Calu3 (cell line): ENCODE measurements at regions not wholly inside any gene's neighbourhood (a gene's known extent, or its start where the extent isn't known, plus 50 kb on each side); places are given as distances from the start of the nearest gene placed in this dataset.

Experiments used
- BruUV-seq: library from RNA; stranded (reverse); fragments of 400-500 nt; replicated peaks from 2 replicates; lab custom pipeline; 2021; lab: Mats Ljungman, UMichigan
- CTCF ChIA-PET: fragments of 300-600 bp; sonication (Branson Sonifier 250); formaldehyde crosslinking; loops from one replicate; lab custom pipeline; 2022; ENCODE audit warnings: antibody characterized with exemption; lab: Charles Lee
- DNase-seq: peaks from one replicate; pipeline ENCODE4 v3.0.0; 2022
- H3K27ac Mint-ChIP-seq: one replicate; pipeline ENCODE4 v1.8.0; 2022; ENCODE audit warnings: mixed read lengths; ENCODE audit not compliant: unreplicated experiment
- H3K27me3 Mint-ChIP-seq: one replicate; pipeline ENCODE4 v1.8.0; 2022; ENCODE audit warnings: mixed read lengths; ENCODE audit not compliant: unreplicated experiment
- H3K36me3 Mint-ChIP-seq: one replicate; pipeline ENCODE4 v1.8.0; 2022; ENCODE audit warnings: mild to moderate bottlenecking, moderate library complexity, mixed read lengths; ENCODE audit not compliant: insufficient read depth, unreplicated experiment
- H3K4me1 Mint-ChIP-seq: one replicate; pipeline ENCODE4 v1.8.0; 2022; ENCODE audit warnings: mild to moderate bottlenecking, low read depth, mixed read lengths; ENCODE audit not compliant: unreplicated experiment
- H3K4me3 Mint-ChIP-seq: one replicate; pipeline ENCODE4 v1.8.0; 2022; ENCODE audit warnings: mild to moderate bottlenecking, low read depth, moderate library complexity, mixed read lengths; ENCODE audit not compliant: unreplicated experiment
- H3K9me3 Mint-ChIP-seq: one replicate; pipeline ENCODE4 v1.8.0; 2022; ENCODE audit warnings: low read depth, mixed read lengths; ENCODE audit not compliant: unreplicated experiment
- intact Hi-C: fragments of 100-400 bp; cut with micrococcal nuclease; formaldehyde crosslinking; loops from one replicate; pipeline ENCODE4 v1.10.0; 2022; ENCODE audit not compliant: unreplicated experiment
- TF ChIP-seq, protein P1 (sequence below): fragments of 200-600 bp; IDR thresholded peaks from one replicate; pipeline ENCODE4 v1.8.0; 2022; ENCODE audit warnings: antibody characterized with exemption; ENCODE audit not compliant: unreplicated experiment

DNA sequence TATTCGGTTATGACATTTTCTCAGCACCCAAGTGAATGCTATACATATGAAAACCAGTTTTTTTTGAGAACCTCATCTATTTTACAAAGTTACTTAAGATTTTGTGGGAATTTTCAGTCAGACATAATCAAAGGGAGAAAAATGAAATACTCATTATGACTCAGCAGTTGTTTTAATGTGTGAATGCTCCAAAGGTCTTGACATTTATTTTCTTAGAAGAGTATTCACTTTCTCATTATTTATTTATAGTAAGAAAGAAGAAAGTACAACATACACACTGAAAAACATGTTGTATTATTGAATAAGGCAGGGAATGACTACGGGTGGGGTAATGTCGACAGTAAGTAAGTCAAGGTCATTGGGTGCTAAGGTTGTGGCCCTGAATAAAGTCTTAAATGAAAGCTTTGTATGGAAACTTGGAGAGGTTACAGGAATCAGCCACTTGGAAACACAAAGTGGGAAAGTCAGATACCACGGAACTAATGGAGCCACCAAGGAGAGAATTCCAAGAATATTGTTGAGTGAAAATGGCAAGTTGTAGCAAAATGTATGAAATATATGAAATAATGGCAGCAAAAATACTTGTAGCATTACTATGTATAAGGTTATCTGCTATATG is 844.5 kb downstream of the TBL1XR1 start:
- no TSS peak for BruUV-seq
- no peak for DNase-seq
- intact Hi-C loops: no loop called here
- Mint-ChIP-seq H3K4me1 (peaks cover 8% of the 10 kb centered on the region), H3K9me3 (peaks cover 3% of the 10 kb centered on the region), H3K27ac (no peak overlapping the region), H3K36me3 (no peaks in the 10 kb centered on the region), H3K4me3 (no peak overlapping the region), H3K27me3 (no peaks in the 10 kb centered on the region)
- CTCF ChIA-PET: no interaction called here
- TF ChIP-seq, protein P1, sequence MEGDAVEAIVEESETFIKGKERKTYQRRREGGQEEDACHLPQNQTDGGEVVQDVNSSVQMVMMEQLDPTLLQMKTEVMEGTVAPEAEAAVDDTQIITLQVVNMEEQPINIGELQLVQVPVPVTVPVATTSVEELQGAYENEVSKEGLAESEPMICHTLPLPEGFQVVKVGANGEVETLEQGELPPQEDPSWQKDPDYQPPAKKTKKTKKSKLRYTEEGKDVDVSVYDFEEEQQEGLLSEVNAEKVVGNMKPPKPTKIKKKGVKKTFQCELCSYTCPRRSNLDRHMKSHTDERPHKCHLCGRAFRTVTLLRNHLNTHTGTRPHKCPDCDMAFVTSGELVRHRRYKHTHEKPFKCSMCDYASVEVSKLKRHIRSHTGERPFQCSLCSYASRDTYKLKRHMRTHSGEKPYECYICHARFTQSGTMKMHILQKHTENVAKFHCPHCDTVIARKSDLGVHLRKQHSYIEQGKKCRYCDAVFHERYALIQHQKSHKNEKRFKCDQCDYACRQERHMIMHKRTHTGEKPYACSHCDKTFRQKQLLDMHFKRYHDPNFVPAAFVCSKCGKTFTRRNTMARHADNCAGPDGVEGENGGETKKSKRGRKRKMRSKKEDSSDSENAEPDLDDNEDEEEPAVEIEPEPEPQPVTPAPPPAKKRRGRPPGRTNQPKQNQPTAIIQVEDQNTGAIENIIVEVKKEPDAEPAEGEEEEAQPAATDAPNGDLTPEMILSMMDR: no peak

DNA sequence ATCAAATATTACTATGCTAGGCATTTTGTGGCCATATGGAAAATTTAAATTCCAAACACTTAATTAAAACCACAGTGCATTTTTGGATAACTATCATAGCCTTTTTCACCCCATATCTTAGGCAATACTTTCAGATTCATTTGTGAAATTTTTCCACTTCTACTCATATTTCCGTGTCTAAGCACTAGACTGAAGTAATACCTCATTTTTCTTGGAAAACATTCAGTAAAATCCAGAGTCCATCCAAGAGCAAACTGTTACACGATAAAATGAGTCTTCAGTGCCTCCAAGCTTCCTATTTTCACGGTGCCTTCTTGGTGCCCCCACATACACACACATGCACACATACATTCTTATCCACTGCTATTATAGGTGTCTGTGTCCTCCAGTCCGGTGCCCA is 845.9 kb downstream of the TBL1XR1 start:
- CTCF ChIA-PET: no interaction called here
- H3K27me3 Mint-ChIP-seq: no peaks in the 10 kb centered on the region
- H3K27ac Mint-ChIP-seq: no peak overlapping the region
- TF ChIP-seq, protein P1: no peak
- BruUV-seq: no TSS peak
- intact Hi-C loops: no loop called here
- no peak overlapping the region for H3K4me3 Mint-ChIP-seq
- no peaks in the 10 kb centered on the region for H3K36me3 Mint-ChIP-seq
- no peak for DNase-seq
- peaks cover 3% of the 10 kb centered on the region for H3K9me3 Mint-ChIP-seq
- H3K4me1 Mint-ChIP-seq: peaks cover 8% of the 10 kb centered on the region

DNA sequence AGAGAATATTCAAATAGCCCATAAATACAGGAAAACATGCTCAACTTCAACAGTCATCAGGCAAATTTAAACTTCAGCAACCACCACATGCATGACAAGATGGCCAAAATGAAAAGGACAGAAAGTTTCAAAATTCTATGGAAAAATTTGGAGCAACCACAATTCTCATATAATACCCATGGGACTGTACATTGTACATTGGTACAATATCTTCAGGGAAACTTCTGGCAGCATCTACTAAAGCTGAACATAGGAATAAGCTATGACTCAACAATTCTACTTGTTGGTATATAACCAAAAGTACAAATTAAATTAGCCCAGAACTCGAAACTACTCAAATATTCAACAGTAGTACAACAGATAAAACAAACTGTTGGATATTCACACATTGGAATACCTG is 847.6 kb downstream of the TBL1XR1 start:
- BruUV-seq: no TSS peak
- H3K27ac Mint-ChIP-seq: no peak overlapping the region
- H3K36me3 Mint-ChIP-seq: no peaks in the 10 kb centered on the region
- H3K4me1 Mint-ChIP-seq: peaks cover 8% of the 10 kb centered on the region
- no peak overlapping the region for H3K4me3 Mint-ChIP-seq
- TF ChIP-seq, protein P1: no peak
- peaks cover 3% of the 10 kb centered on the region for H3K9me3 Mint-ChIP-seq
- intact Hi-C loops: no loop called here
- CTCF ChIA-PET: no interaction called here
- DNase-seq: no peak
- H3K27me3 Mint-ChIP-seq: no peaks in the 10 kb centered on the region

DNA sequence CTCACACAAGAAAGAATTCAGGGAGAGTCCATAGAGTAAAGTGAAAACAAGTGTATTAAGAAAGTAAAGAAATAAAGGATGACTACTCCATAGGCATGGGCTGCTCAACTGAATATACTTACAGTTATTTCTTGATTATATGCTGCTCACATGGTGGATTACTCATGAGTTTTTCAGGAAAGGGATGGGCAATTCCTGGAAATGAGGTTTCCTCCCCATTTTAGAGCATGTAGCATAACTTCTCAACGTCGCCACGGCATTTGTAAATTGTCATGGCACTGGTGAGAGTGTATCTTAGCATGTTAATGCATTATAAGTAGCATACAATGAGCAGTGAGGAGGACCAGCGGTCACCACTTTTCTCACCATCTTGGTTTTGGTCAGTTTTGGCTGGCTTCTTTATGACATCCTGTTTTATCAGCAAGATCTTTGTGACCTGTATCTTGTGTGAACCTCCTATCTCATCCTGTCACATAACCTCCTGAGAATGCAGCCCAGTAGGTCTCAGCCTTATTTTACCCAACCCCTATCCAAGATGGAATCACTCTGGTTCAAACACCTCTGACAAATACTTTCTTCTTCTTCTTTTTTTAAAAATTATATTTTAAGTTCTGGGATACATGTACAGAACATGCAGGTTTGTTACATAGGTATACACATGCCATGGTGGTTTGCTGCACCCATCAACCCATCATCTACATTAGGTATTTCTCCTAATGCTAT is 849.7 kb downstream of the TBL1XR1 start:
- Mint-ChIP-seq H3K27ac (no peak overlapping the region), H3K4me3 (no peak overlapping the region), H3K9me3 (peaks cover 3% of the 10 kb centered on the region), H3K36me3 (no peaks in the 10 kb centered on the region), H3K4me1 (peaks cover under 1% of the 10 kb centered on the region), H3K27me3 (no peaks in the 10 kb centered on the region)
- CTCF ChIA-PET: no interaction called here
- TF ChIP-seq, protein P1: no peak
- BruUV-seq: no TSS peak
- DNase-seq: no peak
- intact Hi-C loops: no loop called here
